ENCODE measurements at regions not wholly inside any gene's neighbourhood (a gene's known extent, or its start where the extent isn't known, plus 50 kb on each side); places are given as distances from the start of the nearest gene placed in this dataset.
A peak's percentile ranks its signal among the peaks of the same experiment; 100 is the strongest.
"Not testable (repeated sequence)": the region's sequence is repeated elsewhere in the genome, so short reads cannot be mapped to it uniquely, and the experiment has no call there.

DNA sequence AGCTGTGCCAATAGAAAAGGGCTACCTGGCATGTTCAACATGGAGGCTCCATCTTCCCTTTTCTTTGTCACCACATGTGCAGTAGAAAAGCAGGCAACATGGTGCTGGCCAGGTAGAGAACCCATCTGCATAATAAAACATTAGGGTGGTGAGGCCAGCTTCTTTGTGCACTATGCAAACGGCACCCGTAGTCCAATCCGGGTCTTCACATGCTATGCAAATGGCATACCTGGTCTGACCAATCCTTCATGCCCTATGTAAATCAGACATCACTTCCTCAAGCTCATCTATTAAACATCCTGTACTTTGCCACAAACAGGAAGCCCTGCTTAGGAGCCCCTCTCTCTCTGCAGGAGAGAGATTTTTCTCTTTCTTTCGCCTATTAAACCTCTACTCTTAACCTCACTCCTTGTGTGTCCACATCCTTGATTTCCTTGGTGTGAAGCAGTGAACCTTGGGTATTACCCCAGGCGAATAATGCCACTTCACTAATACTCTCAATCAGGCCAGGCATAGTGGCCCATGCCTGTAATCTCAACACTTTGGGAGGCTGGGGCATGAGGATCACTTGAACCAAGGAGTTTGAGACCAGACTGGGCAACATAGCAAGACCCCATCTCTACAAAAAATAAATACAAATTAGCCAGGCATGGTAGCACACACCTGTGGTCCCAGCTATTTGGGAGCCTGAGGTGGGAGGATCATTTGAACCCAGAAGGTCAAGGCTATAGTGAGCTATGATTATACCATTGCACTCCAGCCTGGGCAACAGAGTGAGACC lies 111.3 kb upstream of the MRI1 start:
- DNase-seq (ENCODE audit: low spot score): no peak

GRCh38 chr19:13646758-13647157 lies 117.6 kb upstream of the MRI1 start:
- no peak for DNase-seq (ENCODE audit: low spot score)

DNA sequence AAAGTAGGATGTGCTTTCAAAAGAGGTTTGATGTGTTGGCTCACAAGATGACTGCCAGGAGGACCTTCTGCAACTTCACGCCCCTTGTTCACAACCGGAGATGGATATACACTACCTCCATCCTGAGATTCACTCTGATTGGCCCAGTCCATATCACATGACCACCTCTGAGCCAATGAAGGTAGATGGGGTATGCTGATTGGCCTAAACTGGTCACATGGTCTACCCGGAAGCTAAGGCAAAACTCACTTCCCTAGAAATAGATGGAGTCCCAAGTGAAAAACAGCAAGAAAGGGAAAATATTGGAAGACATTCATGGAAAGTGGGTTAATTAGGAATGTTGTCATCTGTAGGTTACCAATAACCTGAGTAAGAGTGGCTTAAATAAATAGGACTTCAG lies 119.7 kb upstream of the MRI1 start:
- DNase-seq (ENCODE audit: low spot score): no peak

DNA sequence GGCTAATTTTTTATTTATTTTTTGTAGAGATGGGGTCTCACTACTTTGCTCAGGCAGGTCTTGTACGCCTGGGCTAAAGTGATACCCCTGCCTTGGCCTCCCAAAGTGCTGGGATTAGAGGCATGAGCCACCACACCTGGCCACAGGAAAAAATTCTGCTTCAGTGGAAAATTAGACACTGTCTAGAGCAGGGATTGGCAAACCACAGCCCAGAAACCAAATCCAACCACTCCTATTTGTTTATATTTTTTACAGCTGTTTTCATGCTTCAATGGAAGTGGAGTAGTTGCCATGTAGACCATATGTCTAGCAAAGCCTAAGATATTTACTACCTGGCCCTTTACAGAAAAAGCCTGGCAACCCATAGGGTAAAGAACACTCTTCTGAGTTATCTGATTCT lies 123.7 kb upstream of the MRI1 start:
- DNase-seq (ENCODE audit: low spot score): no peak

- no peak for DNase-seq (ENCODE audit: low spot score)
Observed at GRCh38 chr19:13639342-13639929, 124.9 kb upstream of the MRI1 start.

DNA sequence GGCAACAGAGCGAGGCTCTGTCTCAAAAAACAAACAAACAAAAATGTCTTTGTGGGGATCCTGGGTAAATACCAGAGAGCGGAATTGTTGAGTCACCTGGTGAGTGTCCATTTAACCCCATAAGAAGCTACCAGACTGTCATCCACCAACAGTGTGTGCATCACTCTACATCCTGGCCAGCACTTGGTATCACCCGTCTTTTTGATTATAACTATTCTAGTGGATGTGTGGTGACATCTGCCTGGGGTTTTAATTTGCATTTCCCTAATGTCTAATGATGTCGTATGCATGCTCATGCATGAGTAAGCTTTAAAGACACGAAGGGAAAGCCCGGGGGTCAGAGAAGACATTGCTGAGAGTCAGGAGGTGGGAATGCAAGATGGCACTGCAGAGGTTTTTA lies 126.7 kb upstream of the MRI1 start:
- peak; percentile 78 for DNase-seq (ENCODE audit: low spot score)

DNA sequence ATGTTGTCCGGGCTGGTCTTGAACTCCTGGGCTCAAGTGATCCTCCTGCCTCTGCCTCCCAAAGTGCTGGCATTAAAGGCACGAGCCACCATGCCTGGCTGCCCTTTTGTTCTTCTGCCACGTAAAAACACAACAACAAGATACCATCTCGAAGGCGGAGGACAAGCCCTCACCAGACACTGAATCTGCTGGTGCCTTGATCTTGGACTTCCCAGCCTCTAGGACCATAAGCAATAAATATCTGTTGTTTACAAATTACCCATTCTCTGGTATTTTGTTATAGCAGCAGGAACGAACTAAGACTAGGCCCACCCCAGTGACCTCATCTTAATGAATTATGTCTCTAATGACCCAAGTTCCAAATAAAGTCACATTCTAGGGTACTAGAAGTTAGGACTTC lies 128.4 kb upstream of the CACNA1A start:
- DNase-seq (ENCODE audit: low spot score): no peak

DNA sequence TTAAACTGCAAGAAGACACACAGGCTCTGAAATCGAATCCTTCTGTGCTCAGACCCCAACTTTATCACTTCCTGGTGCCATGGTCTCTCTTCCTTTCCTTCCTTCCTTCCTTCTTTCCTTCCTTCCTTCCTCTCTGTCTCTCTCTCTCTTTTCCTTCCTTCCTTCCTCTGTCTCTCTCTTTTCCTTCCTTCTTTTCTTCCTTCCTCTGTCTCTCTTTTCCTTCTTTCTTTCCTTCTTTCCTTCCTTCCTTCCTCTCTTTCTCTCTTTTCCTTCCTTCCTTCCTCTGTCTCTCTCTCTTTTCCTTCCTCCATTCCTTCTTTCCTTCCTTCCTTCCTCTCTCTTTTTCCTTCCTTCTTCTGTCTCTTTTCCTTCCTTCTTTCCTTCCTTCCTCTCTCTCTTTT lies 127.2 kb upstream of the CACNA1A start:
- no peak for DNase-seq (ENCODE audit: low spot score)

- DNase-seq (ENCODE audit: low spot score): peak; percentile 47
Observed at GRCh38 chr19:13633109-13633508, 126.8 kb upstream of the CACNA1A start.

DNA sequence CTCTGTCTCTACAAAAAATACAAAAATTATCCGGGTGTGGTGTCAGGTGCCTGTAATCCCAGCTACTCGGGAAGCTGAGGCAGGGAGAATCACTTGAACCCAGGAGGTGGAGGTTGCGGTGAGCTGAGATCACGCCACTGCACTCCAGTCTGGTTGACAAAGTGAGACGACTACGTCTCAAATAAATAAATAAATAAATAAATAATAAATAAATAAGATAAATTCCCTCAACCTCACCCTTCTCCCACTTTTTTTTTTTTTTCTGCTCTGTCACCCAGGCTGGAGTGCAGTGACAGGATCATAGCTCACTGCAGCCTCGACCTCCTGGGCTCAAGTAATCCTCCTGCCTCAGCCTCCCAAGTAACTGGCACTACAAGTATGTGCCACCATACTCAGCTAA lies 125.9 kb upstream of the CACNA1A start:
- DNase-seq (ENCODE audit: low spot score): not testable (repeated sequence)

GRCh38 chr19:13629687-13630357 lies 123.5 kb upstream of the CACNA1A start:
- peak; percentile 35 for DNase-seq (ENCODE audit: low spot score)

DNA sequence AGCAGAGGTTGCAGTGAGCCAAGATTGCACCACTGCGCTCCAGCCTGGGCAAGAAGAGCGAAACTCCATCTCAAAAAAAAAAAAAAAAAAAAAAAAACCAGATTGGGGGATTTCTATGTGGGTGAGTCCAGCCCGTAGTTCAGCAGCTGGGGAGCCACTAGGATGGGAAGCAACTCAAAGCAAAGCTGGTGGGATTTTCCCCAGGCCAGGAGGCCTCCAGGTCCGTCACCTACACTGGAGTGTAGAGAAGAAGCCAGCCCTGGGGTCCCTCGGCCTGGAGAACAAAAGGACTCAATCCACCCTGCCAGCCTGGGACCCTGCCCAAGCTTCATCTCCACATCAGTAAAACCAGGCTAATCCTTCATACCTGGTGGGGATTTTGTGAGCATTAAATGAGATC lies 121.3 kb upstream of the CACNA1A start:
- no peak for DNase-seq (ENCODE audit: low spot score)

DNA sequence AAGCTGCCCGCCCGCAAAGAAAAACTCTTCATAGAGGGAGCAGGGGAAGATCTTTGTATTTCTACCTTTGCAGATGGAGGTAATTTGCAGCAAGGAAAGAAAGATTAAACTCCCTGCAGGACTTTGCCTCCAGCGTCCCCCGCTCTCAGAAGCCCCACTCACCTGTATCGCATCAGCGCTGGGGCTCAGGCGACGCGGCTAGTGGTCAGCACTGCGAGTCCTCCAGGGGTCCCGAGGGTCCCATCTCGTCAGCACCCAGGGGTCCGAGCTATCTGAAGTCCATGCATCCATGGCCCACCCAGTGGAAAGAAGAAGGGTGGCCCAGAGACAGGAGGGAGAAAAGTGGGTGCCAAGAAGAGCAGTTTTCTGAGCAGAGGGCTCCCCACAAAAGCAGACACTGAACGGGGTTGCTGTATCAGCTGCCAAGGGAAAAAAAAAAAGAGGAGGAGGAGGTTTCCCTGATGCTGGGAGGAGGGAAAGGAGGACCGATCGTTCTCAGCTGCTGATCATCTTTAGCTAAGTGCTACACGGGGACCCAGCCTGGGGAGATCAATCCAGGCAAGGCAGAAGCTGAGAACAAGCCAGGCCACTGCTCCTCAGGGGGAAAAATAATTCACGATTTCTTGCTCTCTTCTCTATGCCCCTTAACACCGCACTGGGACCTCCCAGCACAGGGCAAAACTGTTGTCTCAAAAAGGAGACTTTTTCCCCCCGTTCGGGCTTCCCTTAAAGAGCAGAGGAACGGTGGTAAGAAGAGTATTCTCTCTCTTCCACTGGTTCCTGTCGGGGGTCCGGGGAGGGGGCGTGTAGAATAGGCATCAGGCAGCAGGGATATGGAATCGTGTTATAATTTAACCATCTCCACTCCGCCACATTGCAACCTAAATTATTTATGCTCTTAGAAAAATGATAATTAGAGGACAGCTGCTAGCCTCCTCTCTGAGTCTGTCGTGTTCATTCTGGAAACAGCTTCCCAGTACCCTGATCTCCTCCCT lies 117.7 kb upstream of the CACNA1A start:
- DNase-seq (ENCODE audit: low spot score): no peak

DNA sequence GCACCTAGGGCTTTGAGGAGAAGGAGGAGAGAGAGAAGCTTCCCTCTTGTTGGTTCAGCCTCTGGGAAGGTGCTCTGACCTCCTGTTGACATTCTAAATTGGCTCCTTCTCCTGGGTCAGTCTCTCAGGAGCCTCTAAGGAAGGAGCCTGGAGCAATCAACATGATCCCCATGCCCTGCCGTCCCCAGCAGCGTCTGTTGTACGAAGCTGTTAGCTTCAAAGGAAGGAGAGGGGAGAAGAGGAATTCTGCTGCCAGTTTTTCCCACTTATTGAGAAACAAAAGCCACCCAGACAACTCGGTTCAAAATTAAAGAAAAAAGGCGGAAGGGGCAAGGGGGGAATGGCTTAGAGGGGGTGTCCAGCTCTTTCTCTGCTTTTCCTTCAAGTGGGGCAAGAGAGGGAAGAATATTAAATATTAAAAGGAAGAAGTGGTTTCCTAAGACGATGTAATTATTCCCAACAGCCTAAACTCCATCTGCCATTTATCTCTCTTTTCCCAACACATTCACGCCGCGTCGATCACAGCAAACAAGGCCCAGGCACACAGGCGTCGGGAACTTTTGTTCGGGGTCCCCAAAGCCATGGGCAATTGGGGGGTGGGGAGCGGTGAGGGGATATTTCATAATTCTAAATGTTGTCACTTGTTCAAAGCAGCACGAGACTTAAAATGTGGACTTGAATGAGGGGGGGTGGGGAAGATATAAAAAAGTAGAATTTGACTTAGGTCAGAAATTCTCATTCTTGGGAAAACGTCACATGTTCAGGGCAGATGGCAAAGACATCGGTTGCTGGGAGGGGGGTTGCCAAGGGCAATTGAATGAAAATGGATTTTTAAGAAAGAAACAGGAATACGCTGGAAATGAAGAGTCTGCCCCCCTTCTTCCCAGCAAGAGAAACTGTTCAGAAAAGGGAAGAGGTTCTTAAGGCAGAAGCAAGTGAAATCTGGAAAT lies 116.8 kb upstream of the CACNA1A start:
- no peak for DNase-seq (ENCODE audit: low spot score)

DNA sequence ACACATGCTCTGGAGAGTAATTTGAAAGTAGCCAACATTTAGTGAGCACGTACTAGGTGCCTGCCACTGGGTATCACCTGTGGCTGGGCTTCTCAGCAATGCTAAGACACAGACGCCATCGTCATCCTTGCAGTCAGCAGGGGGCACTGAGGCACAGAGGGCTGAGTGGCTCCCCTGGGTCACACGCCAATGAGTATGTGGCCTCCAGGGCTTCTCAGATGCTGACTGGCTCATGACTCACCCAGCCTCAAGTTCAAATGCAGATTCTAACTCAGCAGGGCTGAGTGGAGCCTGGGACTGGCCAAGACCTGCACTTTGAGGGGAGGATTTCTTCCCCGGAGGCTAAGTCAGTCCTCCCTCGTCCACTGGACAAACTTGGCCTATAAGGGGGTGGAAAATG lies 115.1 kb upstream of the CACNA1A start:
- peak; percentile 96 for DNase-seq (ENCODE audit: low spot score)

DNA sequence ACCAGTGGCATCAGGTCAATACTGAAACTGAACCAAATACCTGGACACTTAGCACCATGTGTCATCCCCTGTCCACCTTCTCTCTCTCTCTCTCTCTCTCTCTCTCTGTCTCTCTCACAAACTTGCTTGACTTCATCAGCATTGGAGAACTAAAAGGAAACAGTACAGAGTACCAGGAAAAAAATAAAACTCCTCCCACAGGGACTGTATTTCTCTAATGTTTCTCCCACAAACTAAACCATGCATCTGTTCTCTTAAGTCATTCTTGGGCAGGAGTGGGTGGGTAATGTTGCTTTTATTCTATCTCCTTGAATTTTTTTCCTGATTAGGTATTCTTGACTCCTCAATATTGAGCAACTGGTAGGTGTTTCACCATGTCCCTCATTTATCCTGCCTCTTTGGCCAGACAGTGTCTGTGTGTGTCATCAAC lies 112.9 kb upstream of the CACNA1A start:
- DNase-seq (ENCODE audit: low spot score): peak; percentile 52

GRCh38 chr19:13615890-13616289 lies 109.6 kb upstream of the CACNA1A start:
- DNase-seq (ENCODE audit: low spot score): no peak

DNA sequence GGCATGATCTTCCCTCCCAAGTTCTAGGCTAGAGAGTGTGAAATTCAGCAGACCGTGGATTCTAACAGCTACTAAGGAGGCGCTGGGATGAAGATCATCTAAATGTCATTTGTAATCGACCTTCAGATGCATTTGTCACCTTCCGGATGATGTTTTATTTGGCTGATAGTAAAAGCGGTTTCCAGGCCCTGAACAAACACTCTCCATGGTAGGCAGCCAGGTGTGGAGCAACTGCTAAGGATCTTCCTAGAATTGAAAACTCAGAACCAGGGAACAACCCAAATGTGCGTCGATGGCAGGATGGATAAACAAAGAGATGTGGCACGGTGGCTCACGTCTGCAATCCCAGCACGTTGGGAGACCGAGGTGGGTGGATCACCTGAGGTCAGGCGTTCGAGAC lies 107.2 kb upstream of the CACNA1A start:
- DNase-seq (ENCODE audit: low spot score): no peak

DNA sequence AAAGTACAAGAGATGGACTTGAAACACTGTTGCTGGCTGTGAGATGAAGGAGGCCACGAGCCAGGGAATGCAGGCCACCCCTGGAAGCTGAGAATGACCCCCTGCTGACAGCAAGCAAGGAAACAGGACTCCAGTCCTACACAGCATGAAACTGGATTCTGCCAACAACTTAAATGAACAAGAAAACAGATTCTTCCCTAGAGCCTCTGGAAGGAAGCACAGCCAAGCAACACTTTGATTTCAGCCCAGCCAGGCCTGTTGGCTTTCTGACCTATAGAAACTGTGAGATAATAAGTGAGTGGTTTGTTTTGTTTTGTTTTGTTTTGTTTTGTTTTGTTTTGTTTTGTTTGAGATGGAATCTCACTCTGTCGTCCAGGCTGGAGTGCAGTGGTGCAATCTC lies 105.3 kb upstream of the CACNA1A start:
- no peak for DNase-seq (ENCODE audit: low spot score)

DNA sequence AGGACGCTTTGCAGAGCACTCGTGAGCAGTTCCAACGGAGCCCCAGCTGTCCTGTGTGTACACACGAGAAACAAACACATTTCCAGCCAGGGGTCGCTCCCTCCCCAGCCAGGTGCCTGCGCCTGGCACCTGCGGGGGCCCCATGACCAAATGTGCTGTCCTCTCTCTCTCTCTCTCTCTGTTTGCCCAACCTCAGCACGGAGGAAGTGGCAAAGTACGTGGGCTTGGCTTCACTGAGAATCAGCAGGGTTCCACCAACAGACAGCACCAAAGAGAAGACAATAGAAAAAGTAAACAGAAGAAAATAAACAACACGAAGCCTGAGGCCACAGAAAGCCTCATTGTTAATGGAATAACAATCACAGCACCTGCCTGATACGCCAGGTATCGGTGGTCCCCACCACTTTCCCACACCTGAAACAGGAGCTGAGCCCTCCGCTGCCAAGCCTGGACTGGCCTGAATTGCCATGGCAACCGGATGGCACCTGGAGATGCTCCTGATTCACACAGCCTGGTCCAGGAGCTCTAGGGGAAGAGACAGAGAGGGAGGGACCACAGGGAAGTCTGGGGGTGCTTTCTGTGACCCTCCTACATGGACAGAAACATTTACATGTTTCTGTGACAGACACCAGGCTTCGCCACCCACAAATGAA lies 103.9 kb upstream of the CACNA1A start:
- DNase-seq (ENCODE audit: low spot score): no peak
